GM18511 (cell line): ENCODE measurements at regions not wholly inside any gene's neighbourhood (a gene's known extent, or its start where the extent isn't known, plus 50 kb on each side); places are given as distances from the start of the nearest gene placed in this dataset.

Experiments used
- ATAC-seq: cut with Tn5 transposase; IDR thresholded peaks from one replicate; pipeline ENCODE4 v1.9.1; 2021; ENCODE audit warnings: mild to moderate bottlenecking, moderate library complexity; ENCODE audit not compliant: unreplicated experiment

DNA sequence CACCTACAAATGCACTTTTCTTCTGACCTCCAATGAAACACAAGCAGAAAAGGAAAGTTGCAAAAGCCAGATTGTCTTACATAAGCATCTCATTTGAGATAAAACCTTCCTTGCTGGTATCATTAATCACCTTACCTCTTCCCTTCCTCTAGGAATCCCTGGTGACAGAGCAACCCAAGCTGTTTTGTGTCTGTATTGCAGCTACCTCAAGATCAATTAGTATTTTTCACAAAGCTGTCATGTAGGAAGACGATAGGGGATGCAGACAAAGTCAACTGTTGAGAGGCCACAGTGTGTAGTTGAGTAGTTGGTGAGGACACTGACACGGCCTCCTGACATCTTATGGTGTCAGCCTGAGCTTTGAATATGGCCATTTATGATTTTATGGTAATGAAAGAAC is 339.1 kb upstream of the SLC10A2 start:
- ATAC-seq = no peak

DNA sequence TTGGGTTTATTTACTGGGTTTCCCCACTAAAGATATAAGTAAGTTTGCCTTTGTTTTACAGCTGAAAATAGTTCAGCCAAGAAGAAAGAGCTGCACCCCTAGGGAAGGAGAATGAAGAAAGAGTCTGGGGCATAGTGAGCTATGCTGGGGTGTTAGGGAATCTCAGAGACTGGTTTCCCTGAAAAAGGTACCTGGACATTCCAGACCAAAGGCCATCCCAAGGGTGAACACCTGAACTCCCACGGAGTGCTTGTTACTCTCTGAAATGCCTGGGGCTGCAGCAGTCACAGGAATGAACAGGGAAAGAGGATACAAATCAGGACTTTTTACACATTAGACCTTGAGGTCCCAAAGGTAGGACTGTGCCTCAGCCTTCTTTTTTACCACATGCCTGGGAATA is 337.6 kb upstream of the SLC10A2 start:
- ATAC-seq = no peak

DNA sequence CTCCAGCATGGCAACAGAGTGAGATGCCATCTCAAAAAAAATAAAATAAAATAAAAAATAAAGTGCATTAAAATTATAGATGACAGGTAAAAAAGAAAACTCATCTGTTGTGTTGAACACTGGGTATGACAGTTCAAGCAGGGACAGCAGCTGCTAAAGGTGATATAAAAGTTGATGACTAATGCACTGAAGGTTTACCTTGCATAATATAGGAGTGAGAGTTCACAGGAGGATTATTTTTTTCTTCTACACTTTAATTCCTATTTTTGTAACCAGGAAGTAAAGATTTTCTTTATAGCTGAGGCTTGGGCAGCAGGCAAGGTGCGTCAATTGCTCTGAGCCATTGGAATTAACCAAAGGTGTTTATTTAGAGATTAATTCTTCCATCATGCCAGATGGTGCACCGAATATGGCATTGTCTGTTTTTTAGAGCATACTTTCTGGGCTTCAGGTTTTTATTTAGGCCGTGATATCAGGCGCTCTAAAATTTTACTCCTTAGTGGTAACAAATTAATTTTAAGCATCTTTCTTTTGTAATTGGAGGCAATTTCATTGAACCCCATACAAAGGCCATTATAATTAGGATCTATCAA is 337.0 kb upstream of the SLC10A2 start:
- ATAC-seq = no peak

DNA sequence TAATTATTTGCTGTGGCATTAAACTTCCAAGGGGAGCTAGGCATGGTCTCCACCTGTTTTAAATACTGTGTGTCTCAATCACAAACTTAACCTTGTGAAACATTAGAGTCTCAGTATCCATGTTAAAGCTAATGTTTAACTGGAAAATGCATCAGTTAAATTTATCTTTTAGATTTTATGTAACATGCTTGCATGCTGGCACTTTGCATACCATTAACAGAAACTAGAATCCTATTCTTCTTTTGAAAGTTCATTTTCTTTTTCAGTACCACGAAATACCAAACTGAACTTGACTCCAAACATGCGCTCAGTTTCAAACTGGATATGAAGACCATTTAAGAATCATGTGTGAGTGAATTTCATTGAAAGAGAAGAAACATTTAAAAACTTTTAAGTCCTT is 328.9 kb upstream of the SLC10A2 start:
- peak; percentile 72 for ATAC-seq

DNA sequence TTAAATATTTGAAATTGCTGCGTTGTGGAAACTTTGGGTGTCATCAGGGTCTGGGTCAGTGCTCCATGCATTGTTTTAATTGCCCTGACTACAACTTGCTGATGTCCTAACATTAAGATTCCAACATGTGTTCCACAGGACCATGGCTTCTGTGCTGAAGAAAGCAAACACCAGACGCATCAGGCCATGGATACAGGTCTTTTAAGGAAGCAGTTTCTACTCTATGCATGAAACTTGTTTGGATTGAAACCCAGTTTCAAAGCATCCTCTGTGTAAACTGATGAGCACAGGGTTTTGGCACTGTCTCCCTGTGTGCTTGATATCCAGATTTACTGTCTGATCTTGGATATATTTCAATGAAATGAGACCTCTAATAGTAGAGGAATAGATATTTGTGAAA is 328.4 kb upstream of the SLC10A2 start:
- no peak for ATAC-seq

DNA sequence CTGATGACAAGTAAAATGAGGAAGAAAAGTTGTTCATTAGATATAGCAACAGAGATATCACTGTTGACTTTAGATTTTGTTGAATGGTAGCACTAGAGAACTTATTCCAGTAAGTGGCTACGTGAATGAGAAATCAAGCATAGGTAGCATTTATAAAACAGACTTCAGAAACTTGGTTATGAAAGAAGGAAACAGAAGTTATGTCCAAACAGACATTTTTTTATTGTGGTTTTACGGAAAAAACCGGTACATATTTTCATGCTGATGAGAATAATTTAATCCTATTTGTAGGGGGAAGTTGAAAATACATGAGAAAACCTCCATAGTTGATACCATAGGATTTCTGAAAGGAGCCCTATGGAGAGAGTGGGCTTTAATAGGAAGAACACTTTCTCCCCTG is 325.7 kb upstream of the SLC10A2 start:
- ATAC-seq = no peak

DNA sequence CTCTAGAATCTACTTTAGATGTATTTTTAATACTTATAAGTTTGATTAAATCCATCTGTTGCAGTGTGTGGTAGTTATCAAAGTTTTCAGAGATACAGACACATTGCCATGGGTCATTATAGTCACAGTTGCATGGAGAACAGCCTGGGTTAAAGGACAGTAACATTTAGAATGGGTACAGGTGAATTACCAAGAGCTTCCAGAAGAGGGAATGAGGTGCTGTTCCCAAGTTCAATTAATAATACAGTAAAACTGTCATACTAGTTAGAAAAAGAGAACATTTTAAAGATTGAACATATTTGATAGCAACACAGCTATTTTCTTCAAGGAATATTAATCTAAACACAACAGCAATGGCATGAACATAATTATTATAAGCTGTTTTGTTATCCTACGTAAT is 322.6 kb upstream of the SLC10A2 start:
- no peak for ATAC-seq

DNA sequence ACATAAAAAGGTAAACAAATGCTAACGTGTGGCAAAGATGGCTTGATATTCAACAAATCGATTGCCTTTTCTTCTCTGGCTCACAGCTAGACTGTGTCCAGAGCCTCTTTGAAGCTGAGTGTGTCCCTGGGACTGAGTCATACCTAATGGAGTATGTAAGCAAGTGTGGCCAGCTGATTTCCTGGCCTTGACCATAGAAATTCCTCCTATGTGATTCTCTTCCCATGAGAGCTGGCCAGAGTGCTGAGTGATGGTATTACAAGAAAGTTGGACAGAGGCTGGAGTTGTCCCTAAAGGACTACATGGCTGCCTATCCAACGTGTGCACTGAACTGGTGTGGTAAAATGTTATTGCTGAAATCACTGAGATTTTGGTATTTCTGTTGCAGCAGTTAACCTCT is 320.1 kb upstream of the SLC10A2 start:
- ATAC-seq = no peak

DNA sequence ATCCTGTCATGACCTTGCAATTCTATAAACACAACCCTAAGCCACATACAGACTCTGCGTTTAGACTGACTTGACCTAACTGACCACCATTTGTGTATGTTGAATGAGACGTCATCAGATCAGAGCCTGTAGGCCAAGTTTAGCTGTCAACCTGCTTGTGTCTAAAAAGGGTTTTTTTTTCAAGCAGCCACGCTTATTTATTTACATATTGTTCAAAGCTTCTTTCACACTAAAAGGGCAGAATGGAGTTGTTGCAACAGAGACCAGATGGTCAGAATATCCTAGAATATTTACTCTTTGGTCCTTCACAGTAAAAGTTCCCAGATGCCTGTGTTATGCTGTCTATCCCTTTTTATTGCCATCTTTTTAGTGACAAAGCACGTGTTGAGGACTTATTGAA is 307.7 kb upstream of the SLC10A2 start:
- no peak for ATAC-seq

DNA sequence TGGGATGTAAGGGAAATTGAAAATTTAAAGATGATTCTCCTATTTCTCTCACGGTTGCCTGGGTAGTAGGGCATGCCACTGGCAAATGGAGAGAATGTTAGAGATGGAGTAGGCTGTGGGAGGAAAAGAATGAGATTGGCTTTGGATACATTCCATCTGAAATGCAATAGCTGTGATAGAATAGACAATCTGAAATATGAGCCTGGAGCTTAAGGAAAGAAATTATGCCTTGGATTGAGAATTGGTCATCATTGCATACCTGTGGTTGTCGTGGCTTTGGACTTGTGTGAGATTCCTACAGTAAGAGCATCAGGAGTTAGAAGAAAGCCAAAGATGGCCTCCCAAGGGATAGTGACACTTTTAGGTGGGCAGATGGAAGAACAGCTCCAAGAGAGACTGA is 305.1 kb upstream of the SLC10A2 start:
- no peak for ATAC-seq

DNA sequence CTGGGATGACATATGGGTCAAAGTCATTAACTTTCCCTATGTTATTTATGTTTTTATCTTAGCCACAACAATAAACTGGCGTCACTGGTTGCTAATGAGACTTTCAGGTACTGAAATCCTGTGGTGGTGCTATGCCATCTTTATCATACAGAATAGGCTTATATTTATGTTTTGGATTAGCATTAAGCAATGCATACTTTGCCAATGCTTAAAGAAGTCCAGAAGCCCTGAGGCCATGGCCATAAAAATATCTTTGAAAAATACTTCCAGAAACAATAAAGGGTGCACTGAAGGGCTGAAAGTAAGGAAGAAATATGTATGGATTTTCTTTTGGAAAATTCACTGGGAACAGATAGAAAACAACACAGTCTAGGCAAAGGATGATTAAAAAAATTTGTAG is 304.6 kb upstream of the SLC10A2 start:
- no peak for ATAC-seq

DNA sequence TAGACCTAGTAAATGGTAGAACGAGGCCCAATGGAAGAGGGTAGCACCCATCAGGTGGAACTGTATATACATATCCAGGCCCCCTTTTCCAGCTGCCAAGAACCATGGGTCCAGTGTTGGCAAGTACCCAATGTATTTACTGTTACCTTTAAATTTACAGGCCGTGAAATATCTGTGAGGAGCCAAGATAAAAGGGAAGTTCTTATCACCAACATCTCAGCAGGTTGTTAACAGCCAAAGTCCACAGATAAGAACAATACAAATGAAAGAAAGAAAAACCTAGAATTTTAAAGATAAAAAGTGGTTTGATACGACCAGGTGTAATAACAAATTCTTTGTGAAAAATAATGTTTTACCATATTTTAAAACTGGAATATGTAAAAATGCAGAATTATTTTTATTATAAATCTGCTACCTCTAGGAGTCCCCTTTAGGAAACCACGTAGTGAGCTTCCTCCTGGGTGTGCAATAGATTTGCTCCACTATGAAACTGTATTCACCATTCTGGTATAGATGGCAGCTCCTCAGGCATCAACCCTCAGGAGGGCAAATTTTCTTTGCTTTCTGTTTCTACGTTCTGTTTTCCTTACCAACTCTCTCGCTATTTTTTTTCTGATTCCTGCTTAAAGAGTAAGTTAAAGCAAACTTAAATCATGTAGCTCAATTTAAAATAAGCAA is 292.2 kb upstream of the SLC10A2 start:
- no peak for ATAC-seq

DNA sequence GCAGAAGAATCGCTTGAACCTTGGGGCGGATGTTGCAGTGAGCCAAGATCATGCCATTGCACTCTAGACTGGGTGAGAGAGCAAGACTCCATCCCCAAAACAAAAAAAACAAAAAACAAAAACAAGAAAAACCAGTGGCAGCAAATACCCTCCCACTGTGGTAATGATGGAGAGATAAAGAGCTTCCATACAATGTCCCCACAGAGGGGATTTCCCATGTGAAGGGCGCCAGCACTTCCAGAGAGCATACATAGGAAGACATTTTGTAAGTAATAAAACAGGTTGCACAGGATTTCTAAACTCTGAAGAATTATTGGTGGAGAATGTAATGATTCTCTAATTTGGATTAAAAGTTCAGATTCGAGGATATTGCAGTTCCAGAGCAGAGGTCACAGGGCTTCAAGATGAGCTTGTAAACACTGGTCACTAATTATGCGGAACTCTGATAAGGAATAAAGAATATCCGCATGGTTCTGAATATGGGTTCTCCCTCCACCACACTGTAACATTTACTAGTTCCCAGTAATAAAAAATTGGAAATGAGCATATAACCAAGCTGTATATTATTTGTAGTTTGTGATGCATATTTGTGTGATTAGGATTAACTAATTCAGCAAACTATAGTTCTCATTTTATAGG is 290.1 kb upstream of the SLC10A2 start:
- no peak for ATAC-seq

DNA sequence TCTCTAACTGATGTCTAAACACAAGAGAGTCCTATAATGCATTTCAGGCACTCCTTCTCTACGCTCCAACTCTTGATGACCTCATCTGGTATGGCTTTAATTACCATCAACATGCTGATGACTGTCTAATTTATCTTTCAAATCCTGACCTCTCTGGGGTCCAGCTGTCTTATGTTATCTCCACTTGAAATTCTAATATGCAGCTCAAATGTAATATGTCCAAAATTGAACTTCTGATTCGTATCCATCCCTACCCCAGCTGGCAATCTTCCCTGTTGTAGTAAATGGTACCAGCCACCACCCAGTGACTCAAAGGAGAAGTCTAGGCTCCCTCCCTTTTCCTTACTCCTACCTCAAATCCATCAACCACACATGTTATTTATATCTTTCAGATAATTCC is 288.0 kb upstream of the SLC10A2 start:
- no peak for ATAC-seq

DNA sequence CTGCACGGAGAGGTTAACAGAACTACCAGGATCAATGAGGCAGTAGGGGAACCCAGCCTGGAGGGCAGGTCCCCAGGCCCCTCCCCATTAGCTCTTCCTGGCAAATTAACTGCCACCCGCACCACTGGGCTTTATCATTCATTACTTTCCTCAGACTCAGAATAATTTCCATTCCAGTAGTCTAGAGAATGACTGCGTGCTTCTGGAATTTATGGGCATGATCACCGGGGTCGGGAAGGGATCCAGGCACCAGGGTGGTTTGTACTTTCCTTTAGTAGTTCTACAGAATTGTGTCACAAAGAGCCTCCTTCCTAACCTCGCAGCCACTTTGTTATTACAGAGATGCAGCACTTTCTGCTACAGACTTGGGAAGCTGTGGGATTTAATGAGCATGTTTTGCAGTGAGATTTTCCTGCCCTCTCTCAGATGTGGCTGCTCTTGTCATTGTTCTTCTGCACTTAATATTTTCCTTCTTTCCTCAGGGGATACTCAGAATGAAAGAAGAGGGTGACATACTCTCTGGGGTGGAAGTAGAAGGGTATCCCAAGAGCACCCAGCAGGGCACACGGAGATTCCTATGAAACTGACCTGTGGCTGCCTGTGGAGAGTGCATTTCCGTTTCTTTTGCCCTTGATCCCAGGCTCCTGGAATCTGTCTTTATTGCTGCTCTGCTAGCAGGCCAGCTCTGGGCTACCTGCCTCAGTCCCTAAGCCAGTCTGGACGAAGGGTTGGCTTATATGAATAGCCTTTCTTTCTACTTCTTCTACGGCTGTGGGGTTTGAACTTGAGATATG is 285.0 kb upstream of the SLC10A2 start:
- no peak for ATAC-seq

DNA sequence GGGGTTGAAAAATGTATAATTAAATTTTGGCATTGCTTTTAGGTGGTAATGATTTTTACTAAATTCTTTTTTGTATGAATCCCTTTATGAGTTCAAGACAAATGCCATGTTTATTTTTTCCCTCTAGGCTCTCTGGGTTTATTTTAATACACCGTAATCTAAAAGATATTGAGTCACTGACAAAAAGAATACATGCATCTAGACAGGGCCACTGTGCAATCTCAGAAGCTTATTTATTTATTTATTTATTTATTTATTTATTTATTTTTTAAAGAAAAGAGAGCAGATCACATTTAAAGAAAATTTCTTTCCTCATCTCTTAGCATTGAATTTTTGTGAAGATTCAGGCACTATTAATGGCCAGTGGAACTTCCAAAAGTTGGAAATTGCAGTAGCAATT is 283.9 kb upstream of the SLC10A2 start:
- no peak for ATAC-seq

DNA sequence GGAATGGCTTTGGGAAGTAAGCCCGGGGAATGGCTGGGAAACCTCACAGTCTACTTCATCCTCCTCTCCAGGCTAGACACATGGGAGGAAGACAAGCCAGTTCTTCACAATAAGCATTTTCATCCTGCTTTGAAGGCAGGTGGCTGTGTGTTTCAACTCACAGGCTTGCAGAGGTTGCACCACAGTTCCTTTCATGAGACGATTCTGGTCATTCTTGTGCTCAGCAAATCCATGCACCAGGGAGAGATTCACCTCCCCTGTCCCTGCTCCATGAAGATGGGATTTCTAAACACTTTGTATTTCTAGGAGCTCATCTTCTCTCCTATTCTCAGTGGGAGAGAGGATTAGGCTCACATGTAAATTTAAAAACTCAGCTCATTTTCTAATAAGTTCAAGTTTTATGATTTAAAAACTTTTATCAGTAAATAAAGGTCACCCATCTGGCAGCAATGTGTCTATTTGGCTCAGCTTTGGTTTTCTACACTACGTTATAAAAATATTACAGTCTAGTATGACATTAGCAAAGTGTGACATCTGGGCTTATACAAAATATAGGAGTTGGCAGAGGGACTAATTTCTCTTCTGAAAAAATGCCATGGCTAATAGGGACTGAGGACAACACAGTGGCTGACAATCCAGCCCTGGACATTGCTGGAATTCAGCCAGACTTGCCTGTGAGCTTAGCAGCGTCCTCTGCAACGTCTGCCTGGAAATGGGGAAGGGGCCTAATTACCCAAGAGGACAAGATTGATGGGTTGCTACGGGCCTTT is 283.2 kb upstream of the SLC10A2 start:
- no peak for ATAC-seq

DNA sequence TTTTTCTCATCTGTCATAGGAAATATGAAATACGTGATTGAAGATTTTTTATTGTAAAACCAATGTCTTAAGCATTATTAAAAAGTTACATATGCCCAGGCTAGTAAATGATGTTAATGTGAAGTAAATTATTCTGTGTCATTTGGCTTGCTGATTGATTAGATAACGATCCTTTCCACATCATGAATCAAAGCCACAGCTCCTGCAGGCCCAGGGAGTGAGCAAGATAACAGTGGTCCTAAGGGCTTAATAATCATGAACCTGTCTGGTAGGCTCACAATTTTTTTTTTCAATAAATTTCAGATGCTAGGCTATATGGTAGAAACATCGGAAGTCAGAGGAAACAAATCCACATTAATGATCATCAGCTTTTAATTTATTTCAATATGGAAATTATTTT is 269.0 kb upstream of the SLC10A2 start:
- ATAC-seq = no peak

DNA sequence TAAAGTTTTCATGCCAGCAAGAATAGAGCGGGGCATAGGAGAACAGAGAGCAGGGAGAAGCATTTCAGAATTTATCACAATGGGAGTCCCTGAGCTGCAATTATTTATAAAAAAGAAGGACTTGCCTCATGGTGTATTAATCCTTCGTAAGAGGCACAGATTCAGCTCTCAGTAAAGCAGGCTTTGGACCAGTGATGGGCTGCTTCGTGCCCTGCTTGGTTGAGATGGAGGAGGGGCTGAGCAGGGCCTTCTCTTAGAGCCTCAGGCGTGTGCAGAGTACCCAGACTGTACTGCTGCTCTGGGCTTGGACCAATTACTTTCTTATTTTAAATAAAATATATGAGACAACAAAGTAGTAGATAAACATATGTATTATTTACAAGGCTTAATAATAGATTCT is 265.7 kb upstream of the SLC10A2 start:
- ATAC-seq = no peak

DNA sequence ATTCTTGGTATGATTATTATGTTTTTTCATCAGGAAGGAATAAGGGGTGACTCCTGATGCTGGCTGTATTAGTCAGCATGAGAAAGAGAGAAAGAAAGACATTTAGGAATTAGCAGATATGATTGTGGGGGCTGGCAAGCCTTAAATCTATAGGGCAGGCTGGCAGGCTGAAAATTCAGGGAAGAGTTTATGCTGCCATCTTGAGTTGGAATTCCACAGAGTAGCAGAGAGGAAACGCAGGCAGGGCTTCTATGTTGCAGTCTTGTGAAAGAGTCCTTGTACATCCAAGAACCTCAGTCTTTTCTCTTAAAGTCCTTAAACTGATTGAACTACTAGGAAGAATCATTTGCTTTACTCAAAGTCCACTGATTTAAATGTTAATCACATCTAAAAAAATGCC is 262.7 kb upstream of the SLC10A2 start:
- ATAC-seq = no peak

DNA sequence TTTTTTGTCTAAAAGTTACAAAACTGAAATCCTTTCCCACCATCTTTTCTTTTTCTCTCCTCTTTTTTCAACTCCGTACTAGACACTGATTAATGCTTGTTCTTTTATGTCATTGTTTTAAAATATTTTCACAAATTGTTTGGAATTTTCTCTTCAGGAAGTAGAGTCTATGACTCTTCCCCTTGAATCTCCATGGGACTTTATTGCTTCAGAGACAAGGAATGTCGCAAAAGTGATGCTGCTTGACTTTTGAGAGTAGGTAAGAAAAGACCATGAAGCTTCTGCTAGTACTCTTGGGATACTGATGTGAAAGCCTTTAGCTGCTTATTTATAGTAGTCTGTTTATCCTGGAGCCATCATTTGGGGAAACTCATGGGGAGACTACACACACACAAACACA is 260.1 kb upstream of the SLC10A2 start:
- no peak for ATAC-seq
